H1 (cell line): ENCODE measurements at regions not wholly inside any gene's neighbourhood (a gene's known extent, or its start where the extent isn't known, plus 50 kb on each side); places are given as distances from the start of the nearest gene placed in this dataset.

Experiments used
- CTCF ChIA-PET: fragments of 300-600 bp; sonication (Branson Sonifier 250); formaldehyde crosslinking; loops from one replicate; lab custom pipeline; 2021; ENCODE audit not compliant: partially characterized antibody; lab: Charles Lee
- POLR2A ChIA-PET: fragments of 300-600 bp; sonication (Branson Sonifier 250); formaldehyde crosslinking; loops from one replicate; lab custom pipeline; 2021; ENCODE audit warnings: inconsistent platforms; ENCODE audit not compliant: partially characterized antibody; lab: Charles Lee
- DNase-seq, 2 experiments: peaks; one replicate each; pipeline versions ENCODE4 v3.0.0 to v3.0.0-alpha.2; 2010 to 2022; ENCODE audit warnings: low spot score in 2 of 2, low read depth in 1 of 2, mixed read lengths in 1 of 2
- FAIRE-seq: peaks from 2 replicates; lab custom pipeline; 2011; peaks lifted over from hg19 to GRCh38; lab: Jason Lieb, UNC
- H2AFZ ChIP-seq: 2 replicates; pipeline ENCODE4 v1.8.1; 2012; ENCODE audit warnings: low read length, inconsistent platforms
- H2AK5ac ChIP-seq: 2 replicates; pipeline ENCODE4 v1.6.1; 2013; ENCODE audit warnings: low read depth, low read length
- H2BK120ac ChIP-seq: replicated peaks from 2 replicates; pipeline ENCODE3; 2013; ENCODE audit warnings: low read depth, low read length, inconsistent platforms
- H2BK12ac ChIP-seq: 2 replicates; pipeline ENCODE4 v1.6.1; 2013; ENCODE audit warnings: low read depth, low read length
- H2BK15ac ChIP-seq: 2 replicates; pipeline ENCODE4 v1.6.1; 2013; ENCODE audit warnings: low read length
- H2BK20ac ChIP-seq: 2 replicates; pipeline ENCODE4 v1.6.1; 2013; ENCODE audit warnings: low read length
- H2BK5ac ChIP-seq: 2 replicates; pipeline ENCODE4 v1.6.1; 2013; ENCODE audit warnings: low read depth, low read length
- H3K14ac ChIP-seq: 2 replicates; pipeline ENCODE4 v1.6.1; 2013; ENCODE audit warnings: inconsistent platforms; ENCODE audit not compliant: insufficient read length
- H3K18ac ChIP-seq: 2 replicates; pipeline ENCODE4 v1.6.1; 2013; ENCODE audit warnings: low read length; ENCODE audit errors: extremely low read depth
- H3K23ac ChIP-seq: 2 replicates; pipeline ENCODE4 v1.6.1; 2013; ENCODE audit warnings: inconsistent platforms; ENCODE audit not compliant: insufficient read length
- H3K23me2 ChIP-seq: 2 replicates; pipeline ENCODE4 v1.6.1; 2013; ENCODE audit warnings: low read depth, low read length
- H3K27ac ChIP-seq: 2 replicates; pipeline ENCODE4 v1.6.1; 2011; ENCODE audit warnings: low read depth, low read length, inconsistent platforms
- H3K27me3 ChIP-seq, 4 experiments: replicated peaks in 1 of 4; 1 replicate in 1 of 4; 2 replicates in 3 of 4; pipeline versions ENCODE4 v1.6.1 to v1.8.1; 2011 to 2013; ENCODE audit warnings: low read length in 3 of 4, mild to moderate bottlenecking in 3 of 4, inconsistent platforms in 2 of 4, mixed read lengths in 2 of 4, moderate library complexity in 1 of 4; ENCODE audit not compliant: control insufficient read depth in 3 of 4, insufficient read depth in 3 of 4; ENCODE audit errors: extremely low read depth in 1 of 4
- H3K36me3 ChIP-seq, 4 experiments: 2 replicates each; pipeline versions ENCODE4 v1.6.1 to v1.8.1; 2011 to 2013; ENCODE audit warnings: mild to moderate bottlenecking in 4 of 4, low read length in 3 of 4, moderate library complexity in 2 of 4, control low read depth in 1 of 4, inconsistent platforms in 1 of 4; ENCODE audit not compliant: insufficient read depth in 4 of 4, control insufficient read depth in 2 of 4
- H3K4ac ChIP-seq: replicated peaks from 2 replicates; pipeline ENCODE3; 2013; ENCODE audit warnings: low read length, low read depth, mixed read lengths, inconsistent platforms; ENCODE audit not compliant: insufficient read length
- H3K4me1 ChIP-seq, 4 experiments: replicated peaks in 1 of 4; 1 replicate in 1 of 4; 2 replicates in 3 of 4; pipeline versions ENCODE4 v1.6.1 to v1.8.1; 2011 to 2013; ENCODE audit warnings: low read length in 3 of 4, inconsistent platforms in 2 of 4, mixed read lengths in 1 of 4; ENCODE audit not compliant: insufficient read depth in 4 of 4, control insufficient read depth in 3 of 4
- H3K4me2 ChIP-seq, 2 experiments: 2 replicates each; pipeline versions ENCODE4 v1.6.1 to v1.8.1; 2011 to 2013; ENCODE audit warnings: low read depth in 2 of 2, low read length in 2 of 2, control low read depth in 1 of 2, inconsistent platforms in 1 of 2, mild to moderate bottlenecking in 1 of 2; ENCODE audit not compliant: insufficient read depth in 1 of 2
- H3K4me3 ChIP-seq, 4 experiments: fragments of 200-600, 300-600 bp in 1 of 4; sonication (generic), shearing (Covaris generic), sonication (Bioruptor Twin) in 1 of 4; 2 replicates each; pipeline versions ENCODE4 v1.5.1 to v1.8.1; 2011 to 2016; ENCODE audit warnings: low read length in 4 of 4, low read depth in 3 of 4, control low read depth in 2 of 4, inconsistent platforms in 2 of 4, mild to moderate bottlenecking in 2 of 4, mixed read lengths in 1 of 4, moderate library complexity in 1 of 4; ENCODE audit not compliant: insufficient read depth in 2 of 4; ENCODE audit errors: extremely low read depth in 1 of 4
- H3K56ac ChIP-seq: replicated peaks from 2 replicates; pipeline ENCODE3; 2013; ENCODE audit warnings: low read depth, mild to moderate bottlenecking, mixed read lengths, low read length, inconsistent platforms; ENCODE audit not compliant: insufficient read length
- H3K79me1 ChIP-seq: 2 replicates; pipeline ENCODE4 v1.6.1; 2013; ENCODE audit warnings: low read depth, low read length, control low read depth
- H3K79me2 ChIP-seq, 2 experiments: 2 replicates each; pipeline versions ENCODE4 v1.6.1 to v1.8.1; 2012 to 2013; ENCODE audit warnings: low read length in 2 of 2, mild to moderate bottlenecking in 2 of 2, inconsistent platforms in 1 of 2; ENCODE audit not compliant: insufficient read depth in 2 of 2, control insufficient read depth in 1 of 2
- H3K9ac ChIP-seq, 4 experiments: replicated peaks in 1 of 4; 1 replicate in 1 of 4; 2 replicates in 3 of 4; pipeline versions ENCODE4 v1.6.1 to v1.8.1; 2011 to 2013; ENCODE audit warnings: low read depth in 3 of 4, low read length in 3 of 4, control low read depth in 2 of 4, mild to moderate bottlenecking in 2 of 4, moderate library complexity in 2 of 4, inconsistent platforms in 1 of 4; ENCODE audit errors: extremely low read depth in 1 of 4
- H3K9me3 ChIP-seq, 2 experiments: 2 replicates each; pipeline versions ENCODE4 v1.6.1 to v1.8.1; 2012 to 2013; ENCODE audit warnings: mild to moderate bottlenecking in 2 of 2, moderate library complexity in 2 of 2, control low read depth in 1 of 2, inconsistent platforms in 1 of 2, low read depth in 1 of 2, low read length in 1 of 2, mixed read lengths in 1 of 2; ENCODE audit not compliant: insufficient read depth in 2 of 2
- H4K20me1 ChIP-seq, 2 experiments: replicated peaks in 1 of 2; 2 replicates each; pipeline versions ENCODE3 to v1.8.1; 2011 to 2013; ENCODE audit warnings: inconsistent platforms in 2 of 2, low read length in 2 of 2, mild to moderate bottlenecking in 1 of 2; ENCODE audit not compliant: insufficient read depth in 2 of 2, control insufficient read depth in 1 of 2
- H4K5ac ChIP-seq: 2 replicates; pipeline ENCODE4 v1.6.1; 2013; ENCODE audit warnings: low read length, low read depth, mixed read lengths, inconsistent platforms; ENCODE audit not compliant: insufficient read length
- H4K8ac ChIP-seq: 2 replicates; pipeline ENCODE4 v1.8.0; 2013; ENCODE audit warnings: mild to moderate bottlenecking, moderate library complexity, low read length, inconsistent platforms; ENCODE audit not compliant: insufficient read depth; ENCODE audit errors: extremely low read depth
- H4K91ac ChIP-seq: replicated peaks from 2 replicates; pipeline ENCODE3; 2013; ENCODE audit warnings: low read length, mixed read lengths, inconsistent platforms; ENCODE audit not compliant: insufficient read length
- CEBPB ChIP-seq: IDR thresholded peaks from 2 replicates; pipeline ENCODE4 v1.6.1; 2012; ENCODE audit warnings: low read depth, low read length
- EZH2 ChIP-seq: fragments of 200-600 bp; sonication (generic); IDR thresholded peaks from 2 replicates; pipeline ENCODE4 v1.7.1; 2012; ENCODE audit warnings: low read depth, mild to moderate bottlenecking, moderate library complexity, low read length, inconsistent platforms; ENCODE audit not compliant: severe bottlenecking
- HDAC6 ChIP-seq: IDR thresholded peaks from one replicate; pipeline ENCODE4 v1.7.1; 2012; ENCODE audit warnings: low read depth, mild to moderate bottlenecking, inconsistent platforms, low read length, moderate library complexity
- JUN ChIP-seq: IDR thresholded peaks from 2 replicates; pipeline ENCODE4 v1.6.1; 2011; ENCODE audit warnings: low read depth, mild to moderate bottlenecking, improper control_type of control experiment, low read length
- MAFK ChIP-seq: IDR thresholded peaks from 2 replicates; pipeline ENCODE4 v1.6.1; 2012; ENCODE audit warnings: low read depth, mild to moderate bottlenecking, improper control_type of control experiment, low read length
- TAF7 ChIP-seq: optimal IDR thresholded peaks from 2 replicates; pipeline ENCODE3; 2011; ENCODE audit warnings: low read depth, mild to moderate bottlenecking, inconsistent platforms, low read length, moderate library complexity, borderline replicate concordance
- TBP ChIP-seq: IDR thresholded peaks from 2 replicates; pipeline ENCODE4 v1.6.1; 2011; ENCODE audit warnings: low read depth, low read length, improper control_type of control experiment
- WGBS, 2 experiments: shearing (Covaris generic) in 1 of 2; methylation state at CpG; one replicate each; pipeline versions ENCODE4 v1.1.6 to v1.1.7; 2013 to 2015; ENCODE audit warnings: low lambda C conversion rate in 2 of 2, mixed read lengths in 2 of 2, inconsistent platforms in 1 of 2, low coverage in 1 of 2, missing lambda C conversion rate in 1 of 2; ENCODE audit not compliant: insufficient replicate concordance in 2 of 2, insufficient coverage in 1 of 2, insufficient read length in 1 of 2; ENCODE audit errors: extremely low coverage in 1 of 2, missing lambda C conversion rate in 1 of 2; 5-methylcytosine and 5-hydroxymethylcytosine counted together

DNA sequence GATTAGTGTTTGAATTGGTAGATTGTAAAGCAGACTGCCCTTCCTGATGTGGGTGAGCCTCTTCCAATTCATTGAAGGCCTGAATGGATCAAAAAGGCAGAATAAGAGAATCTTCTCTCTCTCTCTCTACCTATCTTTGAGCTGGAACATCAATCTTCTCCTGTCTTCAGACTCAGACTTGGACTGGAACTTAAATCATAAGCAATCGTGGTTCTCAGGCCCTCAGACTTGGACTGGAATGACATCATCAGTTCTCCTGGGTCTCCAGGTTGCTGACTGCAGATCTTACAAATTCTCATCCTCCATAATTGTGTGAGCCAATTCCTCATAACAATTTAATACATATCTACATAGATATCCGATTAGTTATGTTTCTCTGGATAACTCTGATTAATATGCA lies 66.8 kb downstream of the IER5 start:
- H4K5ac ChIP-seq, result no peak overlapping the region
- no peaks in the 10 kb centered on the region for H4K20me1 ChIP-seq
- no peak overlapping the region for H3K18ac ChIP-seq
- CTCF ChIA-PET, result interaction anchor here (1.1 to 1.5 kb wide), 6 partner anchors 11 to 118 kb away, joined by 3 to 9 read pairs (median 4); no protein-coding TSS in a partner anchor
- H3K4me3 ChIP-seq, result no peak overlapping the region
- TF ChIP-seq TBP (no peak), EZH2 (no peak), MAFK (no peak), CEBPB (no peak), JUN (no peak), HDAC6 (no peak), TAF7 (no peak)
- no peak overlapping the region for H3K4me2 ChIP-seq
- no peak overlapping the region for H2BK20ac ChIP-seq
- H3K23me2 ChIP-seq, result no peaks in the 10 kb centered on the region
- no peaks in the 10 kb centered on the region for H3K36me3 ChIP-seq
- H3K27me3 ChIP-seq, result no peaks in the 10 kb centered on the region
- POLR2A ChIA-PET, result interaction anchor here (1.2 kb wide), 1 partner anchor 66 kb away, joined by 5 read pairs; the partner anchor contains the start of gene IER5
- H2BK120ac ChIP-seq, result no peak overlapping the region
- H3K4me1 ChIP-seq, result no peaks in the 10 kb centered on the region
- no peaks in the 10 kb centered on the region for H3K79me2 ChIP-seq
- no peak overlapping the region for H3K23ac ChIP-seq
- H3K79me1 ChIP-seq, result no peaks in the 10 kb centered on the region
- H3K9ac ChIP-seq, result no peak overlapping the region
- 93% methylated on average over 2 of the region's 2 CpGs; no CpG with 5 or more reads in 1 of the 2 experiments for WGBS, 2 experiments
- no peak overlapping the region for H2BK5ac ChIP-seq
- H3K4ac ChIP-seq, result no peak overlapping the region
- no peak overlapping the region for H2BK15ac ChIP-seq
- H4K91ac ChIP-seq, result no peak overlapping the region
- no peak overlapping the region for H2AK5ac ChIP-seq
- no peak overlapping the region for H3K27ac ChIP-seq
- H4K8ac ChIP-seq, result no peak overlapping the region
- no peak overlapping the region for H3K56ac ChIP-seq
- no peak overlapping the region for H2BK12ac ChIP-seq
- no peak overlapping the region for H3K14ac ChIP-seq
- H3K9me3 ChIP-seq, result peaks cover 0 to 5% of the 10 kb centered on the region in 2 experiments; a peak in 1 of 4 replicates
- FAIRE-seq (no peak), DNase-seq (no peak)
- H2AFZ ChIP-seq, result no peak overlapping the region
